ENCODE measurements at regions not wholly inside any gene's neighbourhood (a gene's known extent, or its start where the extent isn't known, plus 50 kb on each side); places are given as distances from the start of the nearest gene placed in this dataset.

- no peak for TF ChIP-seq CTCF (IDR thresholded peaks at IDR 0.05 in 4 of 5, conservative IDR thresholded peaks at IDR 0.05 in 1 of 5)
- TF ChIP-seq POLR2A (IDR thresholded peaks at IDR 0.05) = no peak
Measured at GRCh38 chr4:137180349-137180748, 351.9 kb downstream of the PCDH18 start.
